Astrocyte of the spinal cord (primary cell): ENCODE measurements at regions not wholly inside any gene's neighbourhood (a gene's known extent, or its start where the extent isn't known, plus 50 kb on each side); places are given as distances from the start of the nearest gene placed in this dataset.
A peak's percentile ranks its signal among the peaks of the same experiment; 100 is the strongest.

Experiments
- DNase-seq: peaks from one replicate; pipeline ENCODE4 v3.0.0; 2011; ENCODE audit warnings: low read depth, low spot score
- H3K4me3 ChIP-seq: 2 replicates; pipeline ENCODE4 v1.5.1; 2011; ENCODE audit warnings: low read depth, mild to moderate bottlenecking, low read length, moderate library complexity
- CTCF ChIP-seq: IDR thresholded peaks from 2 replicates; pipeline ENCODE4 v1.5.1; 2012; ENCODE audit warnings: low read depth, mild to moderate bottlenecking, low read length, inconsistent platforms
- in situ Hi-C: cut with HindIII; loops from 2 replicates; pipeline ENCODE4 v1.10.0; 2017; ENCODE audit warnings: low sequenced_read_pairs

DNA sequence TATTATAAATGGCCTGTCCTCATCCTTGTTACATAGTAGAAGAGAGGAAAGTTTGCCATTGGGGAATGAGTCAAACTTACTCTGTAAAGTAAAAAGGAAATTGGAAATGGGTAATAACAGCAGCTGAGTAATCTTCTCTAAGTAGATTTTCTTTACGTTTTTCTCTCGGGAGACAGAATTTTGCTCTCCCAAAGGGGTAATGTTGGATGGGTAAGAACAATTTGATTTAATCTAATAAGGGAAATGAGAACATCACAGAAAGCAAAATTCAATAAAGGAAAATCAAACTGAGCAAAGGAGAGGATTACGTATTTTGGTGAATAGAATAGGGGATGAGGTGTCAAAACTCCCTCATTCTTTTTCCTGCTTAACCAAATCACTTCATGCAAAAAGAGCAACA, 283.1 kb upstream of the FOXG1 start:
- no peak for DNase-seq
- H3K4me3 ChIP-seq = no peak overlapping the region
- no peak for TF ChIP-seq CTCF
- in situ Hi-C loops = no loop called here

GRCh38 chr14:28488684-28489083, 277.9 kb upstream of the FOXG1 start:
- H3K4me3 ChIP-seq = no peak overlapping the region
- no peak for TF ChIP-seq CTCF
- in situ Hi-C loops = no loop called here
- DNase-seq = no peak

- no peak for TF ChIP-seq CTCF
- in situ Hi-C loops = no loop called here
- no peak for DNase-seq
- H3K4me3 ChIP-seq = no peak overlapping the region
Measured at GRCh38 chr14:28493516-28493915, 273.1 kb upstream of the FOXG1 start.

DNA sequence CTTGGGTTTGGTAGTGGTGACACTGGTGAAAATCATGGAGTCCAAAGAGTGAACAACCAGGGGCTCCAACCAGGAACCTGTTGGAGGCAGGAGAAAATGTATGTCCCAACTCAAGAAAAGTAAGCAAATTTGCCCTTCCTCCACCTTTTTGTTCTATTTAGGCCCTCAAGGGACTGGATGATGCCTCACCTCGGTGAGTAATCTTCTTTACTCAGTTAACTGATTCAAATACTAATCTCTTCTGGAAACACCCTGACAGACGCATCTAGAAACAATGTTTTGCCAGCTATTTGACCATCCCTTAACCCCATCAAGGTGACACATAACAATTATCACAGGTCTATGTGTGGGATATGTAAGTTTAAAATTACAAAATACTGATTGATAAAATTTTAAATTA, 272.4 kb upstream of the FOXG1 start:
- no peak overlapping the region for H3K4me3 ChIP-seq
- TF ChIP-seq CTCF = no peak
- no peak for DNase-seq
- in situ Hi-C loops = no loop called here

- H3K4me3 ChIP-seq = no peak overlapping the region
- TF ChIP-seq CTCF = no peak
- in situ Hi-C loops = no loop called here
- no peak for DNase-seq
Measured at GRCh38 chr14:28496364-28496763, 270.2 kb upstream of the FOXG1 start.

GRCh38 chr14:28502517-28502916, 264.1 kb upstream of the FOXG1 start:
- in situ Hi-C loops = no loop called here
- DNase-seq = no peak
- TF ChIP-seq CTCF = no peak
- no peak overlapping the region for H3K4me3 ChIP-seq

DNA sequence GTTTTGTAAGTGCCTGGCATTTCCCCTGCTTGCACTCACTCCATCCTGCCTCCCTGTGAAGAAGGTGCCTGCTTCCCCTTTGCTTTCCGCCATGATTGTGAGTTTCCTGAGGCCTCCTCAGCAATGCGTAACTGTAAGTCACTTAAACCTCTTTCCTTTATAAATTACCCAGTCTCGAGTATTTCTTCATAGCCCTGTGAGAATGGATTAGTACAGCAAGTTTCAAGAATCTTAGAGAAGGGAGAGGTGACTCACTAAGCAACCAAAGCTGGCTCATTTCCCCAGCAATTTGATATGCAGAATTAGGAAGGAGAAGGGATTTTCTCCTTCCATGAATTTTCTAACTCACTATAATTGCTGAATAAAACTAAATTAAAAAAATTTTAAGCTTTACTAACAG, 251.0 kb upstream of the FOXG1 start:
- TF ChIP-seq CTCF = no peak
- no peak overlapping the region for H3K4me3 ChIP-seq
- in situ Hi-C loops = no loop called here
- peak; percentile 82 for DNase-seq
